ENCODE measurements at regions not wholly inside any gene's neighbourhood (a gene's known extent, or its start where the extent isn't known, plus 50 kb on each side); places are given as distances from the start of the nearest gene placed in this dataset.

- Histone ChIP-seq H3K56ac (ENCODE audit: low read length) (no peak overlapping the region), H3K4ac (ENCODE audit: low read depth, low read length) (no peak overlapping the region), H3K4me3 (ENCODE audit: low read length) (no peak overlapping the region), H2BK5ac (ENCODE audit: low read length) (no peak overlapping the region), H2AK5ac (ENCODE audit: low read length) (no peak overlapping the region), H3K79me1 (ENCODE audit: low read length) (no peaks in the 10 kb centered on the region), H2BK15ac (replicated peaks; ENCODE audit: low read depth) (no peak overlapping the region), H3K4me2 (ENCODE audit: low read length) (no peak overlapping the region), H3K27ac (ENCODE audit: low read depth, low read length) (no peak overlapping the region), H3K9ac (ENCODE audit: low read length) (no peak overlapping the region), H3K18ac (ENCODE audit: low read length) (no peak overlapping the region), H3K4me1 (ENCODE audit: control insufficient read depth, low read depth, low read length) (peaks cover 4% of the 10 kb centered on the region), H4K5ac (ENCODE audit: low read length) (no peak overlapping the region), H2BK120ac (ENCODE audit: low read depth, low read length) (no peak overlapping the region), H3K27me3 (ENCODE audit: insufficient read depth, low read length, poor library complexity) (no peaks in the 10 kb centered on the region), H3K23ac (ENCODE audit: low read length) (no peak overlapping the region), H3K36me3 (ENCODE audit: control insufficient read depth, insufficient read depth, low read length) (no peaks in the 10 kb centered on the region), H3K79me2 (ENCODE audit: control insufficient read depth, insufficient read depth, low read length) (no peaks in the 10 kb centered on the region), H4K8ac (ENCODE audit: low read depth, low read length) (no peak overlapping the region)
- no CpG with 5 or more reads among the region's 22 CpGs for WGBS (ENCODE audit: extremely low coverage, insufficient coverage, low lambda C conversion rate)
- peak; percentile 87 for DNase-seq
Observed at GRCh38 chr4:3868211-3869173, 102.3 kb downstream of the ADRA2C start.

- Histone ChIP-seq H3K56ac (ENCODE audit: low read length) (no peak overlapping the region), H2BK15ac (replicated peaks; ENCODE audit: low read depth) (no peak overlapping the region), H3K36me3 (ENCODE audit: control insufficient read depth, insufficient read depth, low read length) (no peaks in the 10 kb centered on the region), H3K18ac (ENCODE audit: low read length) (no peak overlapping the region), H4K5ac (ENCODE audit: low read length) (no peak overlapping the region), H3K4ac (ENCODE audit: low read depth, low read length) (no peak overlapping the region), H3K79me1 (ENCODE audit: low read length) (no peaks in the 10 kb centered on the region), H2BK5ac (ENCODE audit: low read length) (no peak overlapping the region), H3K79me2 (ENCODE audit: control insufficient read depth, insufficient read depth, low read length) (no peaks in the 10 kb centered on the region), H3K27ac (ENCODE audit: low read depth, low read length) (no peak overlapping the region), H3K27me3 (ENCODE audit: insufficient read depth, low read length, poor library complexity) (no peaks in the 10 kb centered on the region), H2BK120ac (ENCODE audit: low read depth, low read length) (no peak overlapping the region), H3K23ac (ENCODE audit: low read length) (no peak overlapping the region), H3K4me1 (ENCODE audit: control insufficient read depth, low read depth, low read length) (peaks cover 4% of the 10 kb centered on the region), H3K9ac (ENCODE audit: low read length) (no peak overlapping the region), H2AK5ac (ENCODE audit: low read length) (no peak overlapping the region), H3K4me3 (ENCODE audit: low read length) (no peak overlapping the region), H4K8ac (ENCODE audit: low read depth, low read length) (no peak overlapping the region), H3K4me2 (ENCODE audit: low read length) (no peak overlapping the region)
- no CpG with 5 or more reads among the region's 7 CpGs for WGBS (ENCODE audit: extremely low coverage, insufficient coverage, low lambda C conversion rate)
- no peak for DNase-seq
Observed at GRCh38 chr4:3869174-3869572, 103.0 kb downstream of the ADRA2C start.

GRCh38 chr4:3869661-3870566, 103.7 kb downstream of the ADRA2C start:
- no peak overlapping the region for H4K8ac ChIP-seq (ENCODE audit: low read depth, low read length)
- no peaks in the 10 kb centered on the region for H3K79me1 ChIP-seq (ENCODE audit: low read length)
- H3K23ac ChIP-seq (ENCODE audit: low read length) = no peak overlapping the region
- H3K4me1 ChIP-seq (ENCODE audit: control insufficient read depth, low read depth, low read length) = peaks cover 4% of the 10 kb centered on the region
- H3K56ac ChIP-seq (ENCODE audit: low read length) = no peak overlapping the region
- H3K4ac ChIP-seq (ENCODE audit: low read depth, low read length) = no peak overlapping the region
- H4K5ac ChIP-seq (ENCODE audit: low read length) = no peak overlapping the region
- H3K9ac ChIP-seq (ENCODE audit: low read length) = no peak overlapping the region
- H3K18ac ChIP-seq (ENCODE audit: low read length) = no peak overlapping the region
- H2BK5ac ChIP-seq (ENCODE audit: low read length) = no peak overlapping the region
- H3K27me3 ChIP-seq (ENCODE audit: insufficient read depth, low read length, poor library complexity) = no peaks in the 10 kb centered on the region
- no CpG with 5 or more reads among the region's 22 CpGs for WGBS (ENCODE audit: extremely low coverage, insufficient coverage, low lambda C conversion rate)
- no peak for DNase-seq
- H3K36me3 ChIP-seq (ENCODE audit: control insufficient read depth, insufficient read depth, low read length) = no peaks in the 10 kb centered on the region
- H3K4me2 ChIP-seq (ENCODE audit: low read length) = no peak overlapping the region
- no peak overlapping the region for H2AK5ac ChIP-seq (ENCODE audit: low read length)
- H2BK120ac ChIP-seq (ENCODE audit: low read depth, low read length) = no peak overlapping the region
- H3K4me3 ChIP-seq (ENCODE audit: low read length) = no peak overlapping the region
- H3K27ac ChIP-seq (ENCODE audit: low read depth, low read length) = no peak overlapping the region
- H3K79me2 ChIP-seq (ENCODE audit: control insufficient read depth, insufficient read depth, low read length) = no peaks in the 10 kb centered on the region
- no peak overlapping the region for H2BK15ac ChIP-seq (replicated peaks; ENCODE audit: low read depth)

GRCh38 chr4:3870567-3870962, 104.4 kb downstream of the ADRA2C start:
- H2AK5ac ChIP-seq (ENCODE audit: low read length) = no peak overlapping the region
- H2BK15ac ChIP-seq (replicated peaks; ENCODE audit: low read depth) = no peak overlapping the region
- WGBS (ENCODE audit: extremely low coverage, insufficient coverage, low lambda C conversion rate) = no CpG with 5 or more reads among the region's 9 CpGs
- H3K79me2 ChIP-seq (ENCODE audit: control insufficient read depth, insufficient read depth, low read length) = no peaks in the 10 kb centered on the region
- no peak overlapping the region for H3K27ac ChIP-seq (ENCODE audit: low read depth, low read length)
- H3K4me3 ChIP-seq (ENCODE audit: low read length) = no peak overlapping the region
- no peak overlapping the region for H4K5ac ChIP-seq (ENCODE audit: low read length)
- H3K27me3 ChIP-seq (ENCODE audit: insufficient read depth, low read length, poor library complexity) = no peaks in the 10 kb centered on the region
- H3K9ac ChIP-seq (ENCODE audit: low read length) = no peak overlapping the region
- no peak overlapping the region for H2BK5ac ChIP-seq (ENCODE audit: low read length)
- no peak overlapping the region for H2BK120ac ChIP-seq (ENCODE audit: low read depth, low read length)
- H3K4me1 ChIP-seq (ENCODE audit: control insufficient read depth, low read depth, low read length) = peaks cover 4% of the 10 kb centered on the region
- no peak overlapping the region for H3K4me2 ChIP-seq (ENCODE audit: low read length)
- no peak for DNase-seq
- H3K23ac ChIP-seq (ENCODE audit: low read length) = no peak overlapping the region
- H3K4ac ChIP-seq (ENCODE audit: low read depth, low read length) = no peak overlapping the region
- H3K56ac ChIP-seq (ENCODE audit: low read length) = no peak overlapping the region
- H3K18ac ChIP-seq (ENCODE audit: low read length) = no peak overlapping the region
- no peaks in the 10 kb centered on the region for H3K36me3 ChIP-seq (ENCODE audit: control insufficient read depth, insufficient read depth, low read length)
- no peaks in the 10 kb centered on the region for H3K79me1 ChIP-seq (ENCODE audit: low read length)
- no peak overlapping the region for H4K8ac ChIP-seq (ENCODE audit: low read depth, low read length)

- DNase-seq = peak; percentile 87
- Histone ChIP-seq H3K4me3 (ENCODE audit: low read length) (no peak overlapping the region), H2BK5ac (ENCODE audit: low read length) (no peak overlapping the region), H3K79me1 (ENCODE audit: low read length) (no peaks in the 10 kb centered on the region), H4K8ac (ENCODE audit: low read depth, low read length) (no peak overlapping the region), H3K36me3 (ENCODE audit: control insufficient read depth, insufficient read depth, low read length) (no peaks in the 10 kb centered on the region), H3K27me3 (ENCODE audit: insufficient read depth, low read length, poor library complexity) (no peaks in the 10 kb centered on the region), H3K4me1 (ENCODE audit: control insufficient read depth, low read depth, low read length) (peaks cover 4% of the 10 kb centered on the region), H2BK15ac (replicated peaks; ENCODE audit: low read depth) (no peak overlapping the region), H3K4ac (ENCODE audit: low read depth, low read length) (no peak overlapping the region), H3K4me2 (ENCODE audit: low read length) (peak overlapping the region; percentile 8), H3K56ac (ENCODE audit: low read length) (peak overlapping the region; percentile 50), H4K5ac (ENCODE audit: low read length) (no peak overlapping the region), H3K9ac (ENCODE audit: low read length) (no peak overlapping the region), H2BK120ac (ENCODE audit: low read depth, low read length) (no peak overlapping the region), H3K23ac (ENCODE audit: low read length) (no peak overlapping the region), H3K27ac (ENCODE audit: low read depth, low read length) (no peak overlapping the region), H3K79me2 (ENCODE audit: control insufficient read depth, insufficient read depth, low read length) (no peaks in the 10 kb centered on the region), H3K18ac (ENCODE audit: low read length) (peak overlapping the region; percentile 11), H2AK5ac (ENCODE audit: low read length) (no peak overlapping the region)
- WGBS (ENCODE audit: extremely low coverage, insufficient coverage, low lambda C conversion rate) = no CpG with 5 or more reads among the region's 53 CpGs
Observed at GRCh38 chr4:3871181-3871852, 105.1 kb downstream of the ADRA2C start.

Measured in mesendoderm (in vitro differentiated cells).